HG02970 (cell line): ENCODE measurements at regions not wholly inside any gene's neighbourhood (a gene's known extent, or its start where the extent isn't known, plus 50 kb on each side); places are given as distances from the start of the nearest gene placed in this dataset.

Source experiments
- ATAC-seq: cut with Tn5 transposase; IDR thresholded peaks from one replicate; pipeline ENCODE4 v1.9.1; 2021; ENCODE audit warnings: mild to moderate bottlenecking, moderate library complexity, moderate number of reproducible peaks; ENCODE audit not compliant: unreplicated experiment, low FRiP score

- no peak for ATAC-seq
These were observed 728.5 kb upstream of the ADAMTS16 start for GRCh38 chr5:4411664-4412063.

- no peak for ATAC-seq
These were observed 726.1 kb upstream of the ADAMTS16 start for GRCh38 chr5:4413996-4414395.

- no peak for ATAC-seq
These were observed 722.0 kb upstream of the ADAMTS16 start for GRCh38 chr5:4418084-4418483.

GRCh38 chr5:4419281-4419680 is 720.8 kb upstream of the ADAMTS16 start:
- ATAC-seq: no peak

GRCh38 chr5:4420177-4420576 is 720.0 kb upstream of the ADAMTS16 start:
- no peak for ATAC-seq

GRCh38 chr5:4420681-4421080 is 719.4 kb upstream of the ADAMTS16 start:
- no peak for ATAC-seq

- ATAC-seq: no peak
These were observed 717.9 kb upstream of the ADAMTS16 start for GRCh38 chr5:4422247-4422646.

GRCh38 chr5:4424895-4425294 is 715.2 kb upstream of the ADAMTS16 start:
- ATAC-seq: no peak

GRCh38 chr5:4440536-4440935 is 699.6 kb upstream of the ADAMTS16 start:
- no peak for ATAC-seq

- ATAC-seq: no peak
These were observed 697.9 kb upstream of the ADAMTS16 start for GRCh38 chr5:4442221-4442620.

GRCh38 chr5:4447657-4448056 is 692.5 kb upstream of the ADAMTS16 start:
- ATAC-seq: no peak

- no peak for ATAC-seq
These were observed 686.5 kb upstream of the ADAMTS16 start for GRCh38 chr5:4453655-4454054.

- ATAC-seq: no peak
These were observed 660.7 kb upstream of the ADAMTS16 start for GRCh38 chr5:4479426-4479825.

- no peak for ATAC-seq
These were observed 659.4 kb upstream of the ADAMTS16 start for GRCh38 chr5:4480528-4481349.

- ATAC-seq: no peak
These were observed 652.5 kb upstream of the ADAMTS16 start for GRCh38 chr5:4487581-4487980.

GRCh38 chr5:4511996-4512656 is 628.0 kb upstream of the ADAMTS16 start:
- no peak for ATAC-seq

GRCh38 chr5:4513381-4513780 is 626.7 kb upstream of the ADAMTS16 start:
- ATAC-seq: no peak

- ATAC-seq: no peak
These were observed 626.0 kb upstream of the ADAMTS16 start for GRCh38 chr5:4514067-4514648.

GRCh38 chr5:4518903-4519672 is 621.0 kb upstream of the ADAMTS16 start:
- ATAC-seq: no peak

GRCh38 chr5:4520559-4520958 is 619.6 kb upstream of the ADAMTS16 start:
- ATAC-seq: no peak

- ATAC-seq: no peak
These were observed 617.1 kb upstream of the ADAMTS16 start for GRCh38 chr5:4523038-4523437.
